ENCODE measurements at regions not wholly inside any gene's neighbourhood (a gene's known extent, or its start where the extent isn't known, plus 50 kb on each side); places are given as distances from the start of the nearest gene placed in this dataset.

DNA sequence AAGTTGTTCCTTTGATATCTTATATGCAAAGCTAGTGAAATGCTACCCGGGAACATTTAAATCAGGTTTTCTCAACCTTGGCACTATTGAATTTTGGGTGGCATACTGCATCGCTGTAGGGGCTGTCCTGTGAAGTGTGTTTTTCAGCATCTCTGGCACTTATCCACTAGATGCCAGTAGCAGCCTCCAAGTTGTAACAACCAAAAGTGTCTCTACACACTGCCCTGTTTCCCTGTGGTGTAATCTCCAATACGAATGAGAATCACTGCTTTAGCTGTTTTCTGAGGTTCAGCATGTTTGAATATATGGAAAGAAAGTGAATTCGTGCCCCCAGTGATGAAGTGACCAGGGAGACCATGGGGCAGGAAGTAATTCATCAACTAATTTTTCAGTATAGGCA, 551.6 kb upstream of the PRKX start:
- intact Hi-C loops (cut with micrococcal nuclease) (no loop called here), in situ Hi-C loops (cut with MboI) (no loop called here)
- Histone ChIP-seq H3K79me2 (ENCODE audit: control insufficient read depth, insufficient read depth, low read length) (no peaks in the 10 kb centered on the region), H3K4me1 (replicated peaks in 1 of 2; ENCODE audit: control insufficient read depth in 2 of 2, insufficient read depth in 2 of 2, low read length in 2 of 2) (no peaks in the 10 kb centered on the region), H3K27me3 (ENCODE audit: control insufficient read depth in 2 of 2, insufficient read depth in 2 of 2, low read length in 2 of 2) (no peaks in the 10 kb centered on the region), H3K4me3 (no peak overlapping the region), H3K4me2 (ENCODE audit: insufficient read depth, low read length) (no peak overlapping the region), H2AFZ (ENCODE audit: low read depth, low read length) (no peak overlapping the region), H3K36me3 (ENCODE audit: control insufficient read depth, insufficient read depth, low read length) (no peaks in the 10 kb centered on the region), H3K9me1 (ENCODE audit: control insufficient read depth, insufficient read depth, low read length) (no peaks in the 10 kb centered on the region), H3K9me3 (replicated peaks; ENCODE audit: control insufficient read depth, insufficient read depth, low read depth, low read length) (no peaks in the 10 kb centered on the region), H4K20me1 (replicated peaks; ENCODE audit: control insufficient read depth, insufficient read depth, low read length) (no peaks in the 10 kb centered on the region), H3K9ac (ENCODE audit: insufficient read depth in 1 of 2, low read depth in 2 of 2, low read length in 2 of 2) (no peak overlapping the region), H3K27ac (ENCODE audit: extremely low read depth, low read depth, low read length) (no peak overlapping the region)
- no peak for ATAC-seq
- no peak for FAIRE-seq
- TF ChIP-seq, protein P1, sequence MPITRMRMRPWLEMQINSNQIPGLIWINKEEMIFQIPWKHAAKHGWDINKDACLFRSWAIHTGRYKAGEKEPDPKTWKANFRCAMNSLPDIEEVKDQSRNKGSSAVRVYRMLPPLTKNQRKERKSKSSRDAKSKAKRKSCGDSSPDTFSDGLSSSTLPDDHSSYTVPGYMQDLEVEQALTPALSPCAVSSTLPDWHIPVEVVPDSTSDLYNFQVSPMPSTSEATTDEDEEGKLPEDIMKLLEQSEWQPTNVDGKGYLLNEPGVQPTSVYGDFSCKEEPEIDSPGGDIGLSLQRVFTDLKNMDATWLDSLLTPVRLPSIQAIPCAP (CRISPR knock-in tag; IDR thresholded peaks at IDR 0.05; ENCODE audit: borderline replicate concordance) = no peak
- TF ChIP-seq SRSF1 (IDR thresholded peaks at IDR 0.05; ENCODE audit: low read depth, low read length) (no peak), EP300 (IDR thresholded peaks at IDR 0.05; ENCODE audit: low read length) (no peak), TSC22D4 (tag; IDR thresholded peaks at IDR 0.05) (no peak)
- TF ChIP-seq, protein P2, sequence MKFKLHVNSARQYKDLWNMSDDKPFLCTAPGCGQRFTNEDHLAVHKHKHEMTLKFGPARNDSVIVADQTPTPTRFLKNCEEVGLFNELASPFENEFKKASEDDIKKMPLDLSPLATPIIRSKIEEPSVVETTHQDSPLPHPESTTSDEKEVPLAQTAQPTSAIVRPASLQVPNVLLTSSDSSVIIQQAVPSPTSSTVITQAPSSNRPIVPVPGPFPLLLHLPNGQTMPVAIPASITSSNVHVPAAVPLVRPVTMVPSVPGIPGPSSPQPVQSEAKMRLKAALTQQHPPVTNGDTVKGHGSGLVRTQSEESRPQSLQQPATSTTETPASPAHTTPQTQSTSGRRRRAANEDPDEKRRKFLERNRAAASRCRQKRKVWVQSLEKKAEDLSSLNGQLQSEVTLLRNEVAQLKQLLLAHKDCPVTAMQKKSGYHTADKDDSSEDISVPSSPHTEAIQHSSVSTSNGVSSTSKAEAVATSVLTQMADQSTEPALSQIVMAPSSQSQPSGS (CRISPR knock-in tag; IDR thresholded peaks at IDR 0.05) = no peak
- TF ChIP-seq, protein P3, sequence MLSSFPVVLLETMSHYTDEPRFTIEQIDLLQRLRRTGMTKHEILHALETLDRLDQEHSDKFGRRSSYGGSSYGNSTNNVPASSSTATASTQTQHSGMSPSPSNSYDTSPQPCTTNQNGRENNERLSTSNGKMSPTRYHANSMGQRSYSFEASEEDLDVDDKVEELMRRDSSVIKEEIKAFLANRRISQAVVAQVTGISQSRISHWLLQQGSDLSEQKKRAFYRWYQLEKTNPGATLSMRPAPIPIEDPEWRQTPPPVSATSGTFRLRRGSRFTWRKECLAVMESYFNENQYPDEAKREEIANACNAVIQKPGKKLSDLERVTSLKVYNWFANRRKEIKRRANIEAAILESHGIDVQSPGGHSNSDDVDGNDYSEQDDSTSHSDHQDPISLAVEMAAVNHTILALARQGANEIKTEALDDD (IDR thresholded peaks at IDR 0.05) = no peak
- 0% methylated on average over 4 of the region's 4 CpGs for WGBS (ENCODE audit: insufficient coverage, low coverage, missing lambda C conversion rate)
- no TSS peak for BruUV-seq (replicated peaks)
- no peak for DNase-seq (ENCODE audit: extremely low read depth in 1 of 4, low spot score in 3 of 4)
- ChIA-PET POLR2A (no interaction called here), CTCF (ENCODE audit: low intra/inter-chr PET ratio) (no interaction called here)
